DOHH2 (cell line): ENCODE measurements at regions not wholly inside any gene's neighbourhood (a gene's known extent, or its start where the extent isn't known, plus 50 kb on each side); places are given as distances from the start of the nearest gene placed in this dataset.

Source experiments
- EZH2phosphoT487 ChIP-seq: fragments of 200-600 bp; sonication (generic); IDR thresholded peaks from 2 replicates; pipeline ENCODE4 v1.6.1; 2017; ENCODE audit warnings: borderline replicate concordance, mild to moderate bottlenecking, antibody characterized with exemption, low read length, moderate library complexity, mixed read lengths
- TF ChIP-seq, protein P1 (sequence below): fragments of 200-600 bp; sonication (generic); IDR thresholded peaks from one replicate; pipeline ENCODE4 v1.5.1; 2014; ENCODE audit warnings: antibody characterized with exemption, mild to moderate bottlenecking, low read depth, low read length; ENCODE audit not compliant: poor library complexity, severe bottlenecking

- TF ChIP-seq, protein P1, sequence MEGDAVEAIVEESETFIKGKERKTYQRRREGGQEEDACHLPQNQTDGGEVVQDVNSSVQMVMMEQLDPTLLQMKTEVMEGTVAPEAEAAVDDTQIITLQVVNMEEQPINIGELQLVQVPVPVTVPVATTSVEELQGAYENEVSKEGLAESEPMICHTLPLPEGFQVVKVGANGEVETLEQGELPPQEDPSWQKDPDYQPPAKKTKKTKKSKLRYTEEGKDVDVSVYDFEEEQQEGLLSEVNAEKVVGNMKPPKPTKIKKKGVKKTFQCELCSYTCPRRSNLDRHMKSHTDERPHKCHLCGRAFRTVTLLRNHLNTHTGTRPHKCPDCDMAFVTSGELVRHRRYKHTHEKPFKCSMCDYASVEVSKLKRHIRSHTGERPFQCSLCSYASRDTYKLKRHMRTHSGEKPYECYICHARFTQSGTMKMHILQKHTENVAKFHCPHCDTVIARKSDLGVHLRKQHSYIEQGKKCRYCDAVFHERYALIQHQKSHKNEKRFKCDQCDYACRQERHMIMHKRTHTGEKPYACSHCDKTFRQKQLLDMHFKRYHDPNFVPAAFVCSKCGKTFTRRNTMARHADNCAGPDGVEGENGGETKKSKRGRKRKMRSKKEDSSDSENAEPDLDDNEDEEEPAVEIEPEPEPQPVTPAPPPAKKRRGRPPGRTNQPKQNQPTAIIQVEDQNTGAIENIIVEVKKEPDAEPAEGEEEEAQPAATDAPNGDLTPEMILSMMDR: no peak
- no peak for TF ChIP-seq EZH2phosphoT487
These were observed 164.9 kb downstream of the UFM1 start for GRCh38 chr13:38514575-38514974.
